GOT3 (cell line): ENCODE measurements at regions not wholly inside any gene's neighbourhood (a gene's known extent, or its start where the extent isn't known, plus 50 kb on each side); places are given as distances from the start of the nearest gene placed in this dataset.
"Not testable (repeated sequence)": the region's sequence is repeated elsewhere in the genome, so short reads cannot be mapped to it uniquely, and the experiment has no call there.

ENCODE experiments used
- DNase-seq: peaks from one replicate; lab custom pipeline; 2025; ENCODE audit warnings: mixed read lengths; lab: John Stamatoyannopoulos, UW

- DNase-seq, result no peak
Measured at GRCh38 chr2:143856978-143857377, 662.9 kb downstream of the ZEB2 start.

- no peak for DNase-seq
Measured at GRCh38 chr2:143852759-143853158, 667.2 kb downstream of the ZEB2 start.

GRCh38 chr2:143850084-143850483 is 669.8 kb downstream of the ZEB2 start:
- no peak for DNase-seq

GRCh38 chr2:143847257-143847656 is 672.7 kb downstream of the ZEB2 start:
- DNase-seq, result no peak

GRCh38 chr2:143844986-143845385 is 674.9 kb downstream of the ZEB2 start:
- no peak for DNase-seq

- DNase-seq, result no peak
Measured at GRCh38 chr2:143843686-143844085, 676.2 kb downstream of the ZEB2 start.

GRCh38 chr2:143842836-143843235 is 677.1 kb downstream of the ZEB2 start:
- DNase-seq, result no peak

- DNase-seq, result no peak
Measured at GRCh38 chr2:143841935-143842334, 678.0 kb downstream of the ZEB2 start.

- no peak for DNase-seq
Measured at GRCh38 chr2:143840601-143841000, 679.3 kb downstream of the ZEB2 start.

- DNase-seq, result no peak
Measured at GRCh38 chr2:143840194-143840593, 679.7 kb downstream of the ZEB2 start.

GRCh38 chr2:143839456-143839855 is 680.5 kb downstream of the ZEB2 start:
- DNase-seq, result no peak

- not testable (repeated sequence) for DNase-seq
Measured at GRCh38 chr2:143837055-143837454, 682.9 kb downstream of the ZEB2 start.

GRCh38 chr2:143835481-143835880 is 684.4 kb downstream of the ZEB2 start:
- no peak for DNase-seq

GRCh38 chr2:143833015-143833660 is 686.8 kb downstream of the ZEB2 start:
- DNase-seq, result no peak

GRCh38 chr2:143830476-143830875 is 689.4 kb downstream of the ZEB2 start:
- DNase-seq, result no peak

- no peak for DNase-seq
Measured at GRCh38 chr2:143828763-143829537, 691.0 kb downstream of the ZEB2 start.

GRCh38 chr2:143824791-143825190 is 695.1 kb downstream of the ZEB2 start:
- DNase-seq, result no peak

- DNase-seq, result no peak
Measured at GRCh38 chr2:143823876-143824275, 694.7 kb downstream of the ARHGAP15 start.

GRCh38 chr2:143823296-143823695 is 694.1 kb downstream of the ARHGAP15 start:
- DNase-seq, result no peak

GRCh38 chr2:143822736-143823135 is 693.5 kb downstream of the ARHGAP15 start:
- no peak for DNase-seq

GRCh38 chr2:143819764-143820163 is 690.5 kb downstream of the ARHGAP15 start:
- no peak for DNase-seq

GRCh38 chr2:143819190-143819735 is 690.0 kb downstream of the ARHGAP15 start:
- DNase-seq, result no peak
